NCI-H82 (cell line): ENCODE measurements at regions not wholly inside any gene's neighbourhood (a gene's known extent, or its start where the extent isn't known, plus 50 kb on each side); places are given as distances from the start of the nearest gene placed in this dataset.
"Not testable (repeated sequence)": the region's sequence is repeated elsewhere in the genome, so short reads cannot be mapped to it uniquely, and the experiment has no call there.

Experiments used
- DNase-seq: peaks from one replicate; lab custom pipeline; 2025; lab: John Stamatoyannopoulos, UW

GRCh38 chr13:55038230-55038629 lies 2009.6 kb downstream of the OLFM4 start:
- DNase-seq: peak; percentile 79

GRCh38 chr13:55053891-55054550 lies 2025.4 kb downstream of the OLFM4 start:
- not testable (repeated sequence) for DNase-seq

- not testable (repeated sequence) for DNase-seq
Observed at GRCh38 chr13:55055666-55056065, 2027.1 kb downstream of the OLFM4 start.

- DNase-seq: no peak
Observed at GRCh38 chr13:55062662-55063061, 2034.0 kb downstream of the OLFM4 start.

- DNase-seq: no peak
Observed at GRCh38 chr13:55067946-55068345, 2039.3 kb downstream of the OLFM4 start.

GRCh38 chr13:55069746-55070145 lies 2041.1 kb downstream of the OLFM4 start:
- no peak for DNase-seq

GRCh38 chr13:55073000-55073399 lies 2044.4 kb downstream of the OLFM4 start:
- no peak for DNase-seq

GRCh38 chr13:55084630-55085029 lies 2056.0 kb downstream of the OLFM4 start:
- no peak for DNase-seq

- DNase-seq: peak; percentile 15
Observed at GRCh38 chr13:55087085-55087484, 2053.6 kb upstream of the PRR20A start.

GRCh38 chr13:55090612-55091011 lies 2050.1 kb upstream of the PRR20A start:
- no peak for DNase-seq

GRCh38 chr13:55091172-55091571 lies 2049.5 kb upstream of the PRR20A start:
- no peak for DNase-seq

GRCh38 chr13:55106509-55106908 lies 2034.2 kb upstream of the PRR20A start:
- DNase-seq: no peak

- no peak for DNase-seq
Observed at GRCh38 chr13:55120631-55121030, 2020.1 kb upstream of the PRR20A start.

GRCh38 chr13:55155046-55155445 lies 1985.7 kb upstream of the PRR20A start:
- DNase-seq: no peak

- no peak for DNase-seq
Observed at GRCh38 chr13:55159765-55160164, 1981.0 kb upstream of the PRR20A start.

- no peak for DNase-seq
Observed at GRCh38 chr13:55160867-55161266, 1979.9 kb upstream of the PRR20A start.

- DNase-seq: not testable (repeated sequence)
Observed at GRCh38 chr13:55178582-55178981, 1962.1 kb upstream of the PRR20A start.

- no peak for DNase-seq
Observed at GRCh38 chr13:55190996-55191395, 1949.7 kb upstream of the PRR20A start.

- DNase-seq: peak; percentile 56
Observed at GRCh38 chr13:55199134-55199533, 1941.6 kb upstream of the PRR20A start.

- peak; percentile 81 for DNase-seq
Observed at GRCh38 chr13:55214841-55215345, 1925.8 kb upstream of the PRR20A start.

GRCh38 chr13:55219538-55219937 lies 1921.2 kb upstream of the PRR20A start:
- peak; percentile 41 for DNase-seq

GRCh38 chr13:55229906-55230569 lies 1910.7 kb upstream of the PRR20A start:
- no peak for DNase-seq

GRCh38 chr13:55230570-55230908 lies 1910.2 kb upstream of the PRR20A start:
- peak; percentile 10 for DNase-seq

GRCh38 chr13:55234311-55234710 lies 1906.4 kb upstream of the PRR20A start:
- DNase-seq: no peak
